Stimulated activated CD4-positive, alpha-beta T cell treated with anti-CD3 and anti-CD28 coated beads, TNF-alpha, amount 100 ng/mL, for 1 hour (primary cell): ENCODE measurements at regions not wholly inside any gene's neighbourhood (a gene's known extent, or its start where the extent isn't known, plus 50 kb on each side); places are given as distances from the start of the nearest gene placed in this dataset.

Experiments
- DNase-seq, 3 donors: peaks; one replicate each; pipeline ENCODE4 v3.0.0-alpha.2; 2020; ENCODE audit warnings: low read depth in 3 of 3, low spot score in 1 of 3

GRCh38 chr10:6305401-6306321 lies 102.9 kb downstream of the PFKFB3 start:
- no peak for DNase-seq

- no peak for DNase-seq
Measured at GRCh38 chr10:6306917-6307316, 104.2 kb downstream of the PFKFB3 start.

GRCh38 chr10:6309816-6310215 lies 107.1 kb downstream of the PFKFB3 start:
- no peak for DNase-seq

- no peak for DNase-seq
Measured at GRCh38 chr10:6310977-6311376, 108.2 kb downstream of the PFKFB3 start.

- DNase-seq, result no peak
Measured at GRCh38 chr10:6311700-6312330, 109.1 kb downstream of the PFKFB3 start.

- no peak for DNase-seq
Measured at GRCh38 chr10:6312636-6313035, 109.9 kb downstream of the PFKFB3 start.

- DNase-seq, result no peak
Measured at GRCh38 chr10:6313111-6313895, 110.6 kb downstream of the PFKFB3 start.

GRCh38 chr10:6314620-6315205 lies 112.0 kb downstream of the PFKFB3 start:
- no peak for DNase-seq

- no peak for DNase-seq
Measured at GRCh38 chr10:6319119-6319518, 116.4 kb downstream of the PFKFB3 start.

- no peak for DNase-seq
Measured at GRCh38 chr10:6320320-6321010, 117.7 kb downstream of the PFKFB3 start.

GRCh38 chr10:6321880-6322279 lies 119.1 kb downstream of the PFKFB3 start:
- no peak for DNase-seq

GRCh38 chr10:6322805-6323204 lies 120.1 kb downstream of the PFKFB3 start:
- DNase-seq, result no peak

GRCh38 chr10:6327961-6328698 lies 125.4 kb downstream of the PFKFB3 start:
- DNase-seq, result no peak

- DNase-seq, result no peak
Measured at GRCh38 chr10:6328699-6329423, 126.1 kb downstream of the PFKFB3 start.

GRCh38 chr10:6333086-6333485 lies 130.4 kb downstream of the PFKFB3 start:
- DNase-seq, result no peak

GRCh38 chr10:6333973-6334372 lies 131.2 kb downstream of the PFKFB3 start:
- DNase-seq, result no peak

GRCh38 chr10:6336016-6336415 lies 133.3 kb downstream of the PFKFB3 start:
- no peak for DNase-seq

- no peak for DNase-seq
Measured at GRCh38 chr10:6337382-6337781, 134.7 kb downstream of the PFKFB3 start.

- DNase-seq, result no peak
Measured at GRCh38 chr10:6338361-6338760, 135.6 kb downstream of the PFKFB3 start.
